GM18861 (cell line): ENCODE measurements at regions not wholly inside any gene's neighbourhood (a gene's known extent, or its start where the extent isn't known, plus 50 kb on each side); places are given as distances from the start of the nearest gene placed in this dataset.
"Not testable (repeated sequence)": the region's sequence is repeated elsewhere in the genome, so short reads cannot be mapped to it uniquely, and the experiment has no call there.

Experiments
- ATAC-seq: cut with Tn5 transposase; IDR thresholded peaks from one replicate; pipeline ENCODE4 v1.9.1; 2021; ENCODE audit not compliant: unreplicated experiment

DNA sequence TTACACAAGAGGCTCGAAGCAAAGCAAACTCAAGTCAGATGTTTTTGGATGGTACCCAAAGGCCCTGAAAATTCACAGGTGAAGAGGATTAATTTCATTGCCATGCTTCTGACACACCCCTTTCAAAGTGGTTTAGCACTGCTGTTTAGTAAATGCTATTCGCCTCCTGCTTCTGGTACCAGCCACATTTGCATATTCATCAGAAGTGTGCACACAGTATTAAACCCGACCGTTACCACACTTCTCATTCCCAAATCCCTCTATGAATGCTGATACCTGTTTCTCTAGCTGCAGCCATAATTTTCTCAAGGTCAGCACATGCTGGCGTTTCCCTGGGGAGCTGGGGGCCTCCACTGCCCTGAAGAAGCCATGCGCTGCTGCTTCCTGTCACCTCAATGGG, 179.8 kb upstream of the DAB1 start:
- ATAC-seq: no peak

DNA sequence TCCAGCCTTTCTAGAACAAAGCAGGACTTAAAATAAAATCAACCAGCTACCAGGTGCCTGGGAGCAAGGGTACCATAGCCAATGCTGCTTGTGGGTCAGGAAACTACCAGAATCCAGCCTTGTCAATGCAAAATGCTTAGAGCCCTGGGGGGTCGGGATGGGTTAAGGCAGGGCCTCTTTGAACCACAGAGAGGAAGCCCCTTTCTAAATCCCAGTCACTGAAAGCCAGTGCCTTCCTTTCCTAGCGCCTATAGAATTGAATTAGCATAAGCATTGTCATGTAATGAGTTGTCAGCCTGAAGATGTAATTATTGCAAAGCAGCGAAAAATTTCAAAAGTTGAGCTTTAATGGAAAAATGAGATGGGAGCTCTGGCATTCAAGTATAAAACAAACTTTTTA, 176.6 kb upstream of the DAB1 start:
- no peak for ATAC-seq

DNA sequence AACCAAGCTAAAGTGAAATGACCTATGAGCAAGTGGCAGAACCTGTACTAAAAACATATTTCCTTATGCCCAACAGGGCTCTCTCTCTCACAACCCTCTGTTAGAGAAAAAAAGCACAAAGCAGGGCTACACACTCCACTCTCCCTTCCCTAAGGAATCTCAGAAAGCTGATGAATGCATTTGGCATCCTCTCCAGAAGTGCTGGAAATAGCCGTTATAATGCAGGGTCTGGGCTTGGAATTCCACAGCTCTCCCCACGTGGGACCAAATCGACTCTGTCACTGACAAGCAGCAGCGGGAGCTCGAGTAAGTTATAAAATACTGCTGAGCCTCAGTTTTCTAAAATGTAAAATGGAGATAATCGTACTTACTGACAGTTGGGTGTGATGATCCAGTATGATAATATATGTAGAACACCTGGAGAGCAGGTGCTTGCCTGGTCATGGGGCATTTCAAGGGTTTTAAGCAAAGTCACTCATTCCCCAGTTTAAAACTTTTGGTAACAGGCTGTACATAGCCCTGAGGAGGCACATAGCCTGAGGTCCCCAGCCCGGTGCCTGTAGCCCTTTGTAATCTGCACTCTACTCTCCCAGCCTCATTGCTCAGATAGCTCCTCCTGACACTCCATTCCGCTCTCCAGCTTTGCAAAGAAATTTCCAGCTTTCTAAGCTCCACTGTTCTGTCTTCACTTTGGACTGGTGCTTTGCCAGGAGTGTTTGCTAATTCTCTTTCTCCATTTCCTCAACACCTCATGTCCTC, 175.6 kb upstream of the DAB1 start:
- ATAC-seq: no peak

DNA sequence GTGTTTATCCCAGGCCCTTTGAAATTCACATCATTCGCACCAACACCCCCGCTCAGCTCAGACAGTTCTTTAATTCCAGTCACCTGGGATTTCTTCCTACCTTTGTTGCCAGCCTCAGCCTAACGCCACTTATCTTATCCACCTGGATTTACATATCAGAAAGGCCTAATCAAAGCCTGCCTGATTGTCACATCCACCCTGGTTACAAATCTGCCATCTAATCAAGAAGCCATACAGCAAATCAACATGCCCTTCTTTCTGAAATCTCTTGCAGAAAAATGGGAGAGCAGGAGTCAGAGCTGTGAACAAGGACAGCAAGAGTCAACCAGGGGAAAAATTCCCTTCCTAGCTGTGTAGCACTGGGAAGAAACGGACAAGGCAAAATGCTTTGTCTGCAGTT, 173.2 kb upstream of the DAB1 start:
- no peak for ATAC-seq

DNA sequence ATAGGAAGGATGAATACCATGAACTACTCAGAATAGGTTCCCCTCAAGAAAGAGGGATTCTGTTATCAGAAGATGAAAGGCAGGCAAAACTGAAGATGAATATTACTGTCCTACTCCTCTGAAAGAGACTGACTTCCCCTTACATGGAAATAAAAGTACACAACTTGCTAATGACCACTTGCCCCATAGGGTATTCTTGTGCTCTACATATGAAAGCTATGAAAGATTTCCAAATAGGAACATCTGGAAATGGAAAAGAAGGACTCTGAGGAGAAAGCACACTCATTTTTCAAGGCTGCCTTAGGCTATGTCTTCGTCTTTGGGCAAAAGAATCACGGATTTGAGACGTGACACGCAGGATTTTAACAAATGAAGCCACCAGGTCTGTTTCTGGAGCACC, 170.1 kb upstream of the DAB1 start:
- no peak for ATAC-seq

DNA sequence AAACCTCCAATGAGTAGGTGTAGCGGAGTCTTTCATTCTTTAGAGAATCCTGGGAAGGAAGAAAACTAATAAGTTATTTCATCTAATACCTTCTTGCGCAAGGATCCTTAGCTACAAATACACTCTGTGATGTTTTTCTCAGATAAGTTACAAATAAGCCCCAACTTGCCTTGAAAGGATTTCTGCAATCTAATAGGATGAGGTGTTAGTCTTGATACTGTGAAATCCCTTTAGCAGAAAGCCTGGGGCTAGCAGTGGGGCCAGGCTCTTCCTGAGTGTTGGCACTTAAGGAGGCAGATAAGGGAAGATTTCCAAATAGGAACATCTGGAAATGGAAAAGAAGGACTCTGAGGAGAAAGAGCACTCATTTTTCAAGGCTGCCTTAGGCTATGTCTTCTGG, 168.0 kb upstream of the DAB1 start:
- ATAC-seq: no peak

DNA sequence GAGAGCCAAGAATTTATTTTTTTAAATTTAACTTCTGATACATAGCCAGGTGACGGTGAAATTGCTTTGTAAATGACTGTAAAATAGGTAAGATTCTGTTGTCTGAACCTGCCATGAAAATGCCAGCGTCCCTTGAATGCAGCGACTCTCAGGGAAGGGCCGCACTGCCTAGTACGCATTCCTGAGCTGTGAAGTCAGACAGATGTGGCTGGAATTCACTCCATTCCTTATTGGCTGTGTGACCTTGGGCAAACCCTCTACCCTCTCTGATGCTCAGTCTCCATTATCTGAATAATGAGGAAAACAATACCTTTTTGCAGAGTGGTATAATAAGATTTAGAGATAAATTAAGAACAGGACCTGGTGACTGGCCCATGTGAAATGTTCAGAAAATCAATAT, 167.1 kb upstream of the DAB1 start:
- ATAC-seq: no peak

DNA sequence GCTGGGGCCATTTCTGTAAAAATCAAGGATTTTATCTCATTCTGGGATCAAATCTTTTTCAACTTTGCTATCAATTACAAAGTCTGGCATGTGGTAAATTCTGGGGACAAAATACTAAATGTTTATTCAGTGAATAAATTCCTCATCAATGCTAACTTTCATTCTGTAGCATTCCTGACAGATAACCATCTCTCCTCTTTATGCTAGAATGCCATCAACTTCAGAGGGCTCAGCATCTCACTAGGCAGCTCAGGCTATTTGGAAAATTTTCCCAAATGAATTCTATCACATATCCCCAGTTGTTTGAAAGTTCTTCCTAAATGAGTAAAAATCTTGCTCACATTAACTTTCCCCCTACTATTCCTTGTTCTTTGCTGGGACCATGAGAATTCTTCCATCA, 163.0 kb upstream of the DAB1 start:
- ATAC-seq: no peak

DNA sequence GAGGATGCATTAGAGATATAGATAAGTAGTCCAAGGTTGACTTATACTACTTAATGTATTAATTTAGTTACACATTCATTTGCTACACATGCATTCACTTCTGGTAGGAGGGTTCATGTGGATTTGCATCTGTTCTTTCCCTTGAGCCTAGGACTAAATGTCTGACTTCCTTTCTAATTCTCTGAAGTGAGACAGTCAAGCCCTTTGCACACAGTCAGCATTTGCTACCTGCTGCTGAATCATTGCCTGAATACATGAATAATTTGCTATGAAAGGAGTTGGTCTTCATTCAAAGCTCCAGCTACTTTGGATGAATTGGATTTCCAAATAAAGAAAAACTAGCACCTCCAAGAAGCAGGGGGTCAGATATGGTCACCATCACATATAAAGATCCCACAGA, 154.8 kb upstream of the DAB1 start:
- ATAC-seq: no peak

DNA sequence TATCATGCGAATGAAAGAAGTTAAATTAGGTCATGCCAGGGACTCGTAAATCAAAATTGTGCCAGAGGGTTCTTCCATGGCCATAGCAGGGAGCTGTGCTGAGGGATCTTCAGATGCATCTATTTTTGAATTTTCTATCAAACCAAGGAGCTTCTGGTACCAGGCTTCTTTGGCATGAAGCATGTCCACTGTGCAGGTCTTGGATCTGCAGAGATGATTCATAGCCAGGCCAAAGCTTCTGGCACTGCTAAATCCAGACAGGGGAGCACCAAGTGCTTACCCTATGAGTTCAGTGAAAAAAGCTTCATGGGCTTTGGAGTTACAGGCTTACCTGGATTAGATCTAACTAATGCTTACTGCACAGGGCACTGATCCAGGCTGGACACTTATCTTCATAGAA, 154.2 kb upstream of the DAB1 start:
- ATAC-seq: no peak

DNA sequence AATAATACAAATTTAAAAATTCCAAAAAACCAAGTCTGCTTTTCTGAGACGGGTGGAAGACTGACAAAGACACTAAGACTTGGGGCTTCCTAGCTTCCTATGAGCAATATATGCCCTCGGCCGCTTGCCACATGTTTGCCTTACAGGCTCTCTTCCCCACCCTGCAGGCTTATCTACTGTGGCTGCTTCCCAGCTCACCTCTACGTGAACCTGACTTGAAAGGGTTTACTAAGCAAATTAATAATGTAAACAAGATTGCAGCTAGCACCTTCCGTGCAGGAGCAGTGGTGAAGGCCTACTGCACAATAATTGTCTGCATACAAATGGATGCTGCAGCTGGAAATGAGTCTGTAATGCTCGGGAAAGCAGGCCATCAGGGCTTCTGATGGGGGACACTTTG, 152.9 kb upstream of the DAB1 start:
- ATAC-seq: no peak

DNA sequence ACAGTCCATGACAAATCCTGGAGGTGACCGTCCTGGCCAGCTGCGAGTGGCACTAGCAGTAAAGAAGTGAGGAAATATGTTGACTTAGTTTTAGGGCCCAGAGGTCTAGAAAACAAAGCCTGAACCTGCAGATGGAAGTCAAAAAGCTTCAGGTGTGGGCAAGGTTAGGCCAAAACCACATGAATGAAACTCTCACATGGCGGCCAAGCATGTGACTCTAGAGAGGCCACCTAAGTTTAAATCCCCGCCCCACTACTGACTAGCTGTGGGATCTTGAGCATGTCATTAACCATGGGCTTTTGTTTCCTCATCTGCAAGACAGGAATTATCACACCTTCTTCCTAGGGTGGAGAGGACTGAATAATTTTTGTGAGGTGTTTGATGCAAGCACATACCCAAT, 148.2 kb upstream of the DAB1 start:
- ATAC-seq: no peak

DNA sequence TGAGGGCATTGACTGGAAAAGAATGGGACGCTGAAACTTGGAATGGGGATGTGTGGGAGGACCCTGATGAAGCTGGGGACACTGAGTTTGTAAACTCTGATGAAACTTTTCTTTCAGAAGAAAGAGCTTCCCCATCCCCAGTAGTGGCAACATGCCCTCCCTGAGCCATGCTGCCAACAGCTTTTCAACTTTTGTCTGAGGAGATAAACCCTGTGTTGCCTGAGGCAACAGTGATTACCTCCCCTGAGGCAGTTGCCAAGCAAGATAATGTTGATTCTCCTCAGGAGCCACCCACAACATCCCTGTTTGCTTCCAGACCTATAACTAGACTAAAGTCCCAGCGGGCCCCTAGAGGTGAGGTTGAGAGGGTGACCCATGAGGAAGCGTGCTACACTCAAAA, 134.2 kb upstream of the DAB1 start:
- not testable (repeated sequence) for ATAC-seq

DNA sequence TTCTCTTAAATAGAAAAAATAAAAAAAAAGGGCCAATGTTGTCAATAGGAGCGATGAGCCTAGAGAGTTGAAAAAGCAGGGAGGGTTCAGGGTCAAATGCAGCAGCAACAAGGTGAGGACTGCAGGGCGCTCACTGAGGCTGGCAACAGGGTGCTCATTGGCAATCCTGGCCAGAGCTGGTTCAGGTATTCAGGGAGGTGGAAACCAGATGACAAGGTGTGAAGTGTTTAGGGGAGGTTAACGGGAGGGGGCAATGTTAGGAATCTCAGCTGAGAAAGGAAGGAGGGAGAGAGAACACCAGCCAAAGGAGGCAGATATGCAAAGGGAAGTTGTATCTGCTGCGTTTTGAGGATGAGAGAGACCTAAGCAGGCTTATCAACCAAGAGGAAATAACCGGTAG, 129.8 kb upstream of the DAB1 start:
- ATAC-seq: no peak

DNA sequence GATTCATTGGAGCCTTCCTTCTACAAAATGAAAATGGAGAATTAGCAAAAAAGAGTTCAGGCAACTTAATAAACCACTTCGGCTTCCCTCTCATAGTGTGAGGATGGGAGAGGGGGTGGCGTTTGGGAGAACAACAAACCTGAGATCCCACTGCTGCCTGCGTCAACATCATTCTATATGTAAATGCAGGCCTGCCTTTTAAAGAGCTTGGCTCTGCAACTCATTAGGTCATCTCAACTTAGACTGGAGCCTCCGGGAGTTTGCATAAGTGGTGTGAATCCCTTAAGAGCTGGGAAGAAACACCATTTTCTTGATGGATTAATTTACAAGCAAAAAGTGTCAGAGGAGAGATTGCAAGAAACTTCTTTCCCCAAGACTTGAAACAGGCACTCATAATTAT, 127.6 kb upstream of the DAB1 start:
- no peak for ATAC-seq

DNA sequence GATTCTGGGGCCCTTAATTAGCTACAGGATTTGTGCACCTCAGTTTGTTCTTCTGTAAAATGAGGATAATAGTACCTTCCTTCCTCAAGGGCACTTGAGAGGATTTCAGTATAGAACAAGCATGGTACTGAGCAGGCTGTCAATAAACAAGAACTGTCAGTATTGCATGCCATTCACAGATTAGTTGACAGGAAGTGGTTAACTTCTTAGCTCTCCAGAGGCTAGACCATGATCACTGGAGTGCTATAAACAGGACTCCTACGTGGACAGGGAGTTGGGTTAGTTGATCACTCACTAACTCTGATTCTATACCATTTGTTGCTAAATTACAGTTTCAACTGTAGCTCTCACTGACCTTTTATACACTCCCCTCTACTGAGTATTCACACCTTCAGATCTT, 126.2 kb upstream of the DAB1 start:
- peak; percentile 91 for ATAC-seq

DNA sequence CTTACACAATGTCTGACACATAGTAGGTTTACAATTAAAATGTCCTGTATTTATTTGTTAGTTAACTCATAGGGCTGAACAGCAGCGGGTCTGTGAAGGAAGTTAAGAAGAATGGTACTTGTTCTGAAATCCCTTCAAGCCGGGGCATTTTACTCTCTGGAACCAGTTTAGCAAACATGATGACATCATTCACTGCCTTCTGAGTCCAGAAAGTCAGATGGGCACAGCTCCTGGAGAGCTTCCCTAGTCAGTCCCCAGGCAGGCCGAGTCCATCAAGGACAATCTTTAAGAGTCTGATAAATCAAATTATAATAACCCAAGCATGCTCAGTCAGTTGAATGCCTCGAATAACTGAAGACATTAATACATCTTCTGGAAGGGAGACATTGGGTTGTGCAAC, 125.4 kb upstream of the DAB1 start:
- ATAC-seq: no peak

DNA sequence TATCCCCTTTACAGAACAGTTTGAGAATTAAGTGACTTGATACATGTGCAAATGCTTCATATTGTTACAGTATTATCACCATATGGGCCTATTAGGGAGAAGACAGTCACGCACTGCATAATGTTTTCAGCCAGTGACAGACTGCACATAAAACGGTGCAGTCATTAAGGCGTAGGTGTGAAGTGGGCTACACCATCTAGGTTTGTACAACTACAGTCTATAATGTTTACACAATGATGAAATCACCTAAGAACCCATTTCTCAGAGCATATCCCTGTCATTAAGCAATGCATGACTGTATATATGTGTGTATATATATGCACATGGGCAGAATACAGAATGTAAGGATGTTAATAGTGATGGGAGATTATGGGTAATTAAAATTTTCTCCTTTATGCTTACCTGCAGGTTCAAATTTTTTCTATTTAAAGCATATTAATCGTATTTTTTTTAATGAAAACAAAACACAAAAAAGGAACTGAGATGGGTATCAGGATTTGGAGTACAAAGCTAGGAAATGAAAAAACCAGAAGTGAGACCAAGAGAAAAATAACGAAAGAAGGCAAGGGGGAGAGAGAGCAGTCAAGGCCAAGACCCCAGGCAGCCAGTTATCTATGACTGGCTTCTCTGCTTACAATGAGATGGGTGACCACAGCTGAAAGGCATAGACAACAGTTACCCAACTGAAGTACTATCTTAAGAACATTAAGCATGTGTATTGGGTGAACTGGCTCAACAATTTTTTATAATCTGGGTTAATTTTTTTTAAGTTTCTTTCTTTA, 122.9 kb upstream of the DAB1 start:
- ATAC-seq: no peak

DNA sequence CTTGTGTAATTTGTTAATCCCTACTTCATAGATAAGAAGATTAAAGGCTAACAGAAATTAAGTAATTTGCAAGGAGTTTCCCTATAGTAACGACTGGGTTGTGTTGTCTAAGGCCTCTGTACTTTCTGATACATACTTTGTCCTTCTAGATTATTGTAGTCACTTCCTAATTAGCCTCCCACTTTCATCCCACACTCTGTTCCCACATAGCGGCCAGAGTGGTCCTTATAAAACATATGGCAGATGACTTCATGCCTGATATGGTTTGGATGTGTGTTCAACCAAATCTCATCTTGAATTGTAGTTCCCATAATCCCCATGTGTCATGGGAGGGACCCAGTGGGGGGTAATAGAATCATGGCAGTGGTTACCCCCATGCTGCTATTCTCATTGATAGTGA, 120.5 kb upstream of the DAB1 start:
- no peak for ATAC-seq

DNA sequence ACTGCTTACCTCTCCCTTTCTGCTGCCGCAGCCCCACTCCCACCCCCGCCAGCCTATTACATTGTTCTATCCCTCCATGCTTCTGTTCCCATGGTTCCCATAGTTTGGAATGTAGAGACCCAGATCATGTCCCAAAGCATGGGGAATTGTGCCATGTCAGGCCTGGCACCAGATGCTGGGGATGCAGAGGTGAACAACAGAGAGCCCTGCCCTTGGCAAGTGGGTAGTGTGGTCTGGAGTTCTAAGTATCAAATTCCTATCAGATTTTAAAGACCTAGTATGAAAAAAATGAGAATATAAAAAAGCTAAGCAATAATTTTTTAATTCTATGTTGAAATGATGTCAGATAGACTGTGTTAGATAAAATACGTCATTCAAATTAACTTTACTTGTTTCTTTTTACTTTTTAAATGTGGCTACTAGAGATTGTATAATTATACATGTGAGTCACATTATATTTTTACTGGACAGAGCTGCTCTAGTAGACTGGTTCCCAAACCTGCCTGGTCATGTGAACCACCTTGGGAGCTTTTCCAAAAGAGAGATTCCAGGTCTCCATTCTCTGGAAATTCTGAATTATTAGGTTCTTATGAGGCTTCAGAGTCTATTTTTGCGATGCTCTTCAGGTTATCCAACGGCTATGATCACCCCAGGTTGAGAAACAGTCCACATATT, 113.0 kb upstream of the DAB1 start:
- no peak for ATAC-seq

DNA sequence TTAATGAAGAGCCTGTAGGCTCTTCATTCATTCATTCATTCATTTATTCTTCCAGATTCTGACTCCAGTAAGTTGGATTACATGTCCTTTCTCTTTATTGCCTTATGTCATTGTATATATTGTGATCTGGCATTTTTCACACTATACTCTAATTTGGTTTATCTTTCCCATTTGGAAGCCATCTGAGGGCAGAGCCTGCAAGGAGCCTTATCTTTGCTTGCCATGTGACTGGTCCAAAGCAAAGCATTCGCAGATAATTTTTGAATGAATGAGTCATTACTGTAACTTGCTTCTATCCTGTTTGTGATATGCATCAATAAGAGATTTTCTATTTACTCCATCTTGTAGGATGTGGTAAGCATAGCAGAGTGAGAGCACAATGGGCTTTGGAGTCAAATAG, 108.4 kb upstream of the DAB1 start:
- no peak for ATAC-seq

DNA sequence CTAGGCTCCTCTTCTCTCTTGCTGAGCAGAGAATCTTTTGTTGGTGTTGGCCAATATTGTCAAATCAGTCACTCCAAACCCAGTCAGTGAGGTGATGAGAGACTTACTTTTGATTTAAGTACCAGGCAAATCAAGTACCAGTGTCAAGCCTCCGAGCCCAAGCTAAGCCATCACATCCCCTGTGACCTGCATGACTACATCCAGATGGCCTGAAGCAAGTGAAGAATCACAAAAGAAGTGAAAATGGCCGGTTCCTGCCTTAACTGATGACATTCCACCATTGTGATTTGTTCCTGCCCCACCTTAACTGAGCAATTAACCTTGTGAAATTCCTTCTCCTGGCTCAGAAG, 107.0 kb upstream of the DAB1 start:
- ATAC-seq: not testable (repeated sequence)
